ENCODE measurements at regions not wholly inside any gene's neighbourhood (a gene's known extent, or its start where the extent isn't known, plus 50 kb on each side); places are given as distances from the start of the nearest gene placed in this dataset.

- ATAC-seq (ENCODE audit: low FRiP score): no peak
- TF ChIP-seq CTCF (IDR thresholded peaks at IDR 0.05): no peak
- DNase-seq (ENCODE audit: low spot score): no peak
Observed at GRCh38 chr2:12949406-12949805, 232.7 kb downstream of the TRIB2 start.

GRCh38 chr2:12950174-12950573 is 233.4 kb downstream of the TRIB2 start:
- no peak for TF ChIP-seq CTCF (IDR thresholded peaks at IDR 0.05)
- DNase-seq (ENCODE audit: low spot score): no peak
- no peak for ATAC-seq (ENCODE audit: low FRiP score)

- no peak for ATAC-seq (ENCODE audit: low FRiP score)
- no peak for DNase-seq (ENCODE audit: low spot score)
- no peak for TF ChIP-seq CTCF (IDR thresholded peaks at IDR 0.05)
Observed at GRCh38 chr2:12950957-12951656, 234.4 kb downstream of the TRIB2 start.

- DNase-seq (ENCODE audit: low spot score) (no peak), ATAC-seq (ENCODE audit: low FRiP score) (no peak)
- TF ChIP-seq CTCF (IDR thresholded peaks at IDR 0.05): no peak
Observed at GRCh38 chr2:12951657-12951973, 234.9 kb downstream of the TRIB2 start.

- ATAC-seq (ENCODE audit: low FRiP score): no peak
- no peak for DNase-seq (ENCODE audit: low spot score)
- TF ChIP-seq CTCF (IDR thresholded peaks at IDR 0.05): no peak
Observed at GRCh38 chr2:12953596-12953995, 236.9 kb downstream of the TRIB2 start.

GRCh38 chr2:12955864-12956263 is 239.1 kb downstream of the TRIB2 start:
- ATAC-seq (ENCODE audit: low FRiP score) (no peak), DNase-seq (ENCODE audit: low spot score) (no peak)
- TF ChIP-seq CTCF (IDR thresholded peaks at IDR 0.05): no peak

GRCh38 chr2:12957251-12957650 is 240.5 kb downstream of the TRIB2 start:
- ATAC-seq (ENCODE audit: low FRiP score): no peak
- DNase-seq (ENCODE audit: low spot score): no peak

More at GRCh38 chr2:12957251-12957650, 240.5 kb downstream of the TRIB2 start:
- TF ChIP-seq CTCF (IDR thresholded peaks at IDR 0.05): no peak

Data from omental fat pad (tissue), 3 donors.